HG02981 (cell line): ENCODE measurements at regions not wholly inside any gene's neighbourhood (a gene's known extent, or its start where the extent isn't known, plus 50 kb on each side); places are given as distances from the start of the nearest gene placed in this dataset.

ENCODE experiments used
- ATAC-seq: cut with Tn5 transposase; IDR thresholded peaks from one replicate; pipeline ENCODE4 v1.9.1; 2021; ENCODE audit warnings: mild to moderate bottlenecking, moderate library complexity; ENCODE audit not compliant: unreplicated experiment

DNA sequence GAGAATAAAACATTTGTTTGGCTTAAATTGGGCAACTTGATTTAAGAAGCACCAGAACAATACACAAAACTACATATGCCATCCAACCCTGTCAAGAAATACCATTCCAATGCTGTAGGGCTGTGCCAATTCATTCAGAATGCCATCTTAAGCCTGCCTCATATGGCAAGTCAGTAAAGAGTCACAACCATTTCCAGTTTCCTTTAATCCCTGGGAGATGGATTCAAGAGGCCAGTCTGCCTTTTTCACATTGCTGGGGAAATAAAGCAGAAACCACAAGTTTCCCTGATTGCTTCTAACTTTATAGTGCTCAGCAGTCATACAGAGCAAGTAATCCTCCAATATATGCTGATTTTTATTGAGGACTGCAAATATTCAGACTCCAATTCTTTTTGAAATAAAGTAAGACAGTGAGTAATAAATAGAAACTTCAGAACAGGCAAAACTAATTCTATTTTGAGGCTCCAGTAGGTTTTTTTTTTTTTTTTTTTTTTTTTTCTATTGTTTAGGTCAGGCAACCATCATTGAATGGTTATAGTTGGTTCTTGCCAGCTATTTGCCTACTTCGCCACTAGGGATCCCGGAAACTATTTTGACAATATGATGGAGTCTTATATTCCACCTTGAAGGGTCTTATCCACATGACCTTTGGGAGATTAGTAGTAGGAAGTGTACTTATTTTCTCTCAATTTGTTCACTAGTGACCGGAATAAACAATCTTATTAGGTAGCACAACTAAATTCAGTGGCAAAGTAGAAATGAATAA, 400.9 kb upstream of the MEF2C start:
- no peak for ATAC-seq

DNA sequence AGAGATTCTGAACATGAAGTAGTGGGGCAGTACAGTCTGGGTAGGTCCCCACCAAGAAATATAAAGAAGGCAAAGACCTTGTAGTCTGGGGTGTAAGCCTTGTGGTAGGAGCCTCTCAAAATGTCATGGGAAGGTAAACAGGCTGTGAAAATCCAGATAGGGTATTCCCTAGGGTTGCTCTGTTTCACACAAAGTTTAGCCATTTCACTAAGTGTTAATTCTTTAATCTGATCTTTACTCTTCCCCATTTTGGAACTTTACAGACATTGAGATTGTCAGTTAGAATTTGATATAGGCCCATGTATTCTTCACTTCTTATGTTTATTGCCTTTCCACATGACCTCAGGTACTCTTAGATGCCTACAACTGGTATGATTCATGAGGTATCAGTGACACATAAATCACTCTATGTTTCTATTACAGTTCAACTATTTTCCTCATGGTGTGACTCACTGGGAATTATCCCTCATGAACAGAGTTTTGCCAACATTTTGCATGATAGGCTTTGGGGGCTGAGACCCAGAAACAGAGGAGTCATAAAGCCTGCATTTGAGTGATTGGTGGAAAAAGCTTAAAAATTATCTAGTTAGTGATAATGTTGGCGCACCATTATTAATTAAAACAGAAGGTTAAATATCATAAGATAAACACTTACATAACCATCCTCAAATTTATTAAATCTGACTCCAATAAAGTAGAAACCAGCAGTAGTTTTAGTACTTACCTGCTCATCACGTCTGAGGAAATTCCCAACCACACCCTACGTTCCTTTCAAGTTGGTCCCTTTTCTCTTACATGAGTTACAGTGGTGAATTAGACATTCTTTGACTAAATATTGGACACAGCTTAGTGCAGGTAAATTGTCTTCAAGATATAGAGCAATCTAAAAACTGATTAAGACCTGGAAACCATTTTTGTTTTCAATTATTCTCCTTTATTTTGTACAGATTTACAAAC, 399.8 kb upstream of the MEF2C start:
- peak; percentile 46 for ATAC-seq

DNA sequence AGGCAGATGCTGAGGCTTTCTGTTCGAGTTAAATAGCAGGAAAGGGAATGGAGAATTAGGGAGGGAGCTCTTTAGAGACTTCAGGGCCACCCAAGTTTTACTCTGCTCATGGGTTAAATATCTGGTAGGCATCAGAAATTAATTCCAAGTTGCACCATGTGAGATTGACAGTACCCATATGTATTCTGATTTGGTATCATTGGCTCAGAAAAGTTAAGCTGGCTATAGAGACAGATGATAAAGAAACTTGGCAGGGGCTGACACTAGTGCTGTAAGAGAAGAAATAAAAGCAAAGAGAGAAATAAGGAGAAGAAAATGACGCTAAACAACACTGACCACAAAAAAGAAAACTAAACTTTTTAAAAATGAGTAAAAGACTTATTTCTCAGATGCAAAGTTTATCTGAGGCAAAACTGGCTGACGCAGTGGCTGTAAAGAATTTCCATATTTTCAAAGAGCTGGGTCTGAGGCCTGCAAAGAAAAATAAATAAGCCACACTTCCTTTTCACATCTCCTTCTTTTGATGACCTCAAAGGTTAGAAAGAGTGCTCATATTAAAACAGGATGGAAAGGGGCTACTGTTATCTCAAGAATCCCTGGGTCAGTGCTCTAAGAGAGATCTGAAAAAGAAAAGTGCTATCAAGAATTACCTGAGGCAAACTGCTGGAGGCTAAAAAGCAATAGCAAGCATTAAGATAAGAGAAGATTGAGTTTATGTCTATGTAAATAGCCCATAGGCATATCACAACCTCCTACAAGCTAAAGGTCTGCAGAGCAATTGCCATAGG, 399.0 kb upstream of the MEF2C start:
- peak; percentile 14 for ATAC-seq

DNA sequence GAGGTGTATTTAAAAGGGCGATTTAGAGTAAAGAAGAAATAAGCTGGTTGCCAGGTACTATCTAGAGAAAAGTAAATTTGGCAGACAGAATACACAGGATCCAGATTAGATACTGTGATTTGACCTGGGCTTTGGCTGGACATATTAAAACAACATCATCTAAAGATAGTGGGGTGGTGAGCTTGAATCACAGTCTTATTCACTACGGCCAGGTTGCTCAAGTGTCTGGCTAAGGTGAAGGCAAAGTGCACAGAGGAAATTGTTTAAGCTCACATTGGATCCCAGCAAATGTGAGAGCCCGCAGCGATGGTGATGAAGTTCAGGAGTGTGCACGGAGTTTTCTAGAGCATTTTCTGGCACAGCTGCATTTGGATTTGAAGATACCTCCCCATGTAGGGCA, 398.2 kb upstream of the MEF2C start:
- ATAC-seq: no peak

DNA sequence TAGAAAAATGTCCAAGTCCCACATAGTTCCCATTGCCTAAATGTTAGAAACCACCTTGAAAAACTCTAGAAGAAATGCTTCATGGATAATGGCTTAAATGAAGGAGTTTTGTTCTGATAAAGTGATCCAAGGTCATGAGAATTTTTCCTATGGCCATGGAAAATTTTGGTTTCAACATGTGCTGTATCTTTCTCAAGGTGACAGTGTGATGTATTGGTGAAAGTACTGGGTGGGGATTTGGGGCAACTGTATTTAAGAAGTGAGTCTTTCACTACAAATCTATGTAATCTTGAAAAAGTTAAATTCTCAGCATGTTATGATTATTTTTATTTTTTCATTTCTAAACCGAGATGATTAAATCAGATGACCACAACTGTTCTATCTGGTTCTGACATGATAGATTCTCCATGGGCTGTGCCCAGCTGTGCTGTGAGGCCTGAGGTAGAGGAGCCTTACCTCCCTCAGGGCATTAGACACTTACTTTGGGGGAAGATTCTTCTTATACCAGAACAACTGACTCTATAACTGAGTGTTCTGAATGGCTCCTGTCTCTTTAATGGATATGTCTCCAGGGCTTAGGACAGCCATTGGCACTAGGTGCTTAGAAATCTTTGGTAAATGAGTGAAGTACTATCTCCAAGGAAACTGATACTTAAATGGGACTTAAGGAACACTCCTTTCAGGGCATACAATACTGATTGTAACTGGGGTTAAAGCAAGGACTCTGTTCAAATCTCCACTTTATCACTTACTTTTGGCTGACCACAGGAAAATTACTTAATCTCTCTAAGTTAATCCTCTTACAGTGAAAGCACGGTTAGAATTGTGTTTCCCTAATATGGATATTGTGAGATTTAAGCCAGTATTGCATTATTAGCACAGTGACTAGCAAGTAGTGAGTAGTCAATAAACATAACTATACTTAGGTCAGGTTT, 397.4 kb upstream of the MEF2C start:
- ATAC-seq: no peak

DNA sequence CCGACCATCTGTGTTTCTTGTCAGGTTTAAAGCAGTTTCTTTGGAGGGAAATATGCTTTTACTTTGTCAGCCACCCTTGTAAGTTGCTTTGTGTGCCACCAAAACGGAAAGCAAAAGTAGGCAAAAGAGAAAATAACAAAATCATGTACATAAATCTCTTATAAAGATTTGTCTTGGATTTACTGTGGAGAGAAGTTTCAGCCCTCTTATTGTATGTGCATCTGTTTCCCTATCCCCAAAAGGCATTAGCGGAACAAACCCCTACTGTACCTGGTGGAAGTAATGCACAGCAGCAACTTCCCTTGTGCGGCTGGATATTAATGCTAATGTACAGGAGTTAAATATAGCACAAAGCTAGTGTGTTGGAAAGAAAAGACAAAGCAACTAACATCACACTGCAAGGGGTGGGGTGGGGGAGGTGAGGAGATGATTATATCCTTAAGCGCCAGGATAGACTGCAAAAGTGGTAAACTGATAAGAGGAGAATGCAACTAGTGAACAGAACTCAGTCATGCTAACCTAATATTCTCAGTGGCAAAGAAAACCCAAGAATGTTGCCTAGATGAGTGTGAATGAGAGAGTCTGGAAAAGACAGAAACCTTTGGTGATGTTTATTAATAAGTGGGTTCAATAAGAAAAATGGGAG, 396.5 kb upstream of the MEF2C start:
- ATAC-seq: no peak

DNA sequence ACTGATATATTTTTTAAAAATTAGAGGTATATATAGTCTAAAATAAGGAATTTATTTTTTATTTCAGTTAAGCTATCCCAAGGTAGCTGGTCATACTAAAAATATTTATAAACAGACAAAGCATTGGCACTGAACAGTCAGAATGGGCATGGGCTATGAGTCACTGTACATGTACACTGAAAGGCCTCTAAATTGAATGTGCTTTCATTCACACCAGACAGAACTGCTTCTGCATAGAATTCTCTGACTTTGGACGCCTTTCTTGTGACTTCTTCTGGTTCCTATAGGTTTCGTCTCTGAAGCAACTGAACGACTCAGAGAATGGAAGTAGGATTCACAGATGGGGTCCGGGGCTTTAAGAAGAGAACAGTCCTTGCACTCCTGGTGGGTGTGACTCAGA, 394.8 kb upstream of the MEF2C start:
- ATAC-seq: no peak

DNA sequence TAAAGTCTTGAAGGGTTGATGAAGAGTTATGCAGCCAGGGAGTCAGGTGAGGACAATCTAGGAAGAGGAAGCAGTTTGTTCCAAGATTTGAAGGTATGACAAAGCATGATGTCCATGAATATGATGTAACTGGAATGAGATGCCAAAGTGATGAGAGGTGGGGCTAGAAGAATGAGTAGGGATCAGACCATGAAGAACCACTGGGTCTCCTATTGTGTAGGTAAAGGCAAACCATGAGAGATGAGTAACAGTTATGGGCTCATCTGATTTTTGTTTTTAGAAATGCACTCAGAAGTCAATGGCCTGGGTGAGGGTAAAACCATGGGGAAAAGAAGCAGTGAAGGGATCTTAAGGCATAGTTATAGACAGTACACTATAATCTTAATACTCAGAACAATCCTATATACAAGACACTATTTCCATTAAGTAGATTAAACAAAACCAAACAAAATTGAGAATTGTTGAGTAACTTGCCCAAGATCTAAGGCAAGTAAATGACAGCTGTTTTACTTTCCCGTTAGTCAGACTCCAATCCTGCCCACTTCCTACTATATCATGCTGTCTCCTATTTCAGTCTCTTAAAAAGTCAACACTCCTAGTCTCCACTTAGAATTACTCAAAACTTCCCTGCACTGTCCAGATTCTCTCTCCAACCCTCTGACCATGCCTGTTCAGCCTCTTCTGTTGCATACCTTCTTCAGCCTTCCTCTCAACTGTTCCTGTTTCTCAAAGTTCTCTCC, 393.8 kb upstream of the MEF2C start:
- no peak for ATAC-seq

DNA sequence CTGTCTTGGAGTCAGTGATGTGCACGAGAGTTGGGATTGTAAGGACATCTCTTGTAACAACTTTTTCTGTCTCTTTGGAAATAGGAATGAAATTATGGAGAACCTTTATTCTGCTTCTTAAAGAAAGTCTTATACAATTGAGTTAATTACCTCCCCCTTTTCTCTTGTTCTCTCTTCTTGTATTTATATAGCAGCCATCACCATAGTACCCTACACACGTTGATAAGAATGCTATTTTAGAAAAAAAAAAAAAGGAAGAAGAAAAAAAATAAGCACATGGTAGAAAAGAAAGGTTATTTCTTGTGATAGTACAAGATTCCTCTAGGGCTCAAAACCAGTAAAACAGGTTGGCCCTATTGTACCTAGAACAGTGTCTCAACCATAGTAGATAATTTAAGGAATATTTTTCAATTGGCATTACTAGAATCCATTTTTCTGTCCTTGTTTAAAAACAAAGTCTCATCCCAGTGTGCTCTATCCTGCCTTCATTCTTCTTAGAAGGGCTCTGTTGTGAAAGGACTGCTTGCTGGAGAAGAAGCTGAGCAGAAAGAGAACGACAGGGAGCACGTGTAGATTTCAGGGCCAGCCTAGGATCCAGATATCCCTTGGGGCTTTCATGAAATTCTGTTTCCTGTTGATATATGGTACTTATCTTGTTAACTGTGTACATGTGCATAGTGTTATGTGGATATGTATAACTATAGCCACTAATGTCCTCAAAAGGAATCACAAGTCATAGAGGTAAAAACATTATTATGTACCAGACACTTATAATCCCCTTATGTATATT, 392.3 kb upstream of the MEF2C start:
- no peak for ATAC-seq

DNA sequence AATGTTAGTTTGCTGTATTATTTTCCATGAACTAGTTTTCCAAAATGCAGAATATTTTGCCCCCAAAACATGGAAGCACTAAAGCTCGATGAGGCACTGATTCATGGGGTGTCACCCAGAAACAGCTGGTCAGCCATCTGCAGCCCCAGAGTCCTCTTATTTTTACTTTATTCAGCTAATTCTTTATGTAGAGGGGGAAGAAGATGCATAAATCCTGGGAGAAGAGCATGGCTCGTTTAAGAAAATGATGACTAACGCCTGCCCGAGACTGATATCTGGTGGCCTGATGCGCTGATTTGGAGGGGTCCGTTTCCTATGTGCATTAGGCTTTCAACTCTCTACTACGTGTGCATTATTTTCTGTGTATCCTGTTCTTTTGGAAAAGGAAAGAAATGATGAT, 390.3 kb upstream of the MEF2C start:
- no peak for ATAC-seq

DNA sequence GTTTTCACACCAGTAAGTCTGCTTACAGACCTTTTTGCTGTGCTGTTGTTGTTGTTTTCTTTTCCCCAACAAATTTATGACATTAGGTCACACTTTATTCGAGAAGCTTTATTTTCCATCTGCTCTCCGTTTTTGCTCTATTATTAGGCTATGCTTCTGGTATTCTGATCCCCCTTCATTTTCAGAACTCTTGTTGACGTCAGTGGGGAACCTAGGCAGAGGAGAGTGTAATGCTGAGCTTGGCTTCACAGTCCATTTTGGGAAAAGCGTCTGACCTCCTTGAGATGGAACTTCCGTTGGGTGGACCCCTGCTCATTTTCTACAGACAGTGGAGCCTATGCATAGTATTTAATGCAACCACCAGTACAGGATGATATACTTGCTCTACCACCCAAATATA, 387.9 kb upstream of the MEF2C start:
- ATAC-seq: no peak

DNA sequence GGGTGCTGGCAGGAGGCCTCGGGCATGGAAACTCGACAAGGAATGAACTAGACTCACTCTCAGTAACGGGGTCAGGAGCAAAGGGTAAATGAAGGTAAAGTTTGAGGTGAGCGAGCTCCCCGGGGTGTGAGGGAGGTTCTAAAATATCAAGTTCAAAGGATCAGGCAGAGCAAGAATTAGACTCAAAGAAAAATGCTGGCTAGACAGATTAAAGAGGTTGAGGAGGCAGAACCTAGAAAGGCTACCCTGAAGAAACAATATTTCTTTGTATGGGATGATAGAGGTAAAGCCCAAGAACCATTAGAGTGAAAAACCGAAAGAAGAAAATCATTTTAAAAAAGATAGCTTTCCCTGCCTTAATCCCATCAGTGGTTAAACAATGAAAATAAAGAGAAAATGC, 386.7 kb upstream of the MEF2C start:
- ATAC-seq: no peak

DNA sequence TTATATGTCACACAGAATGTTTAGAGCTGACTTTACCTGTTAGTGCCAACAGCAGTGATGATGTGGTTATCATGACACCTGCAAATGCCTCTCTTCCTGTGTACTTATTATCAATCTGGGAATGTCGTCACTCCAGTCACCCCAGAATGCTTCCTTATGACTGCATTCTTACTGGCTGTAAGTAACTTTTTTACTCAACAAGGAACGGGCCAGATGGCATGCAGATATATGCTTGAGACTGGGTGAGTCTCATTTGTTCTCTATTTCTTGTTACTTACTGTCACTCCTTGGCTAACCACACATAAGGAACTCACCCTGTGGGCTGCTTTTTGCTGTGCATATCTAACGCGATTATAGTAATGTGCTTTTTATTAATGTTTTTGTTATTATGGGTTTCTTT, 385.5 kb upstream of the MEF2C start:
- ATAC-seq: no peak

DNA sequence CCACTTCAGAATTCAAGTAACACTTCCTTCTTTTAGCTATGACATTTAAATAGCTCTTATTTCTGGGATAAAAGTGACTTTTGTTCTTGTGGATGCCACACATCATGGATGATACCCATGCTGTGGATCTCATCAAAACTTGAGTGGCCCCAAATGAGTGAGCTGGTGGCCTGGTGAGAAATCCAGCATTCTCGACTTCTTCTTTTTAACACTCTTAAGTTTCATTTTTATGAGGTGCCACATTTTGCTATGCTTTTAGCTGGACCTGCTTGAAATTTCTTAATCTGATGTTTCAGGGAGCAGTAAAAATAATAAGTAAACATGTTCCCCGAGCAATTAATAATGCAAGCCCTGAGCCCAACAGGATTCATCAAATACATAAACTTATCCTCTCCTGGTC, 384.8 kb upstream of the MEF2C start:
- no peak for ATAC-seq

DNA sequence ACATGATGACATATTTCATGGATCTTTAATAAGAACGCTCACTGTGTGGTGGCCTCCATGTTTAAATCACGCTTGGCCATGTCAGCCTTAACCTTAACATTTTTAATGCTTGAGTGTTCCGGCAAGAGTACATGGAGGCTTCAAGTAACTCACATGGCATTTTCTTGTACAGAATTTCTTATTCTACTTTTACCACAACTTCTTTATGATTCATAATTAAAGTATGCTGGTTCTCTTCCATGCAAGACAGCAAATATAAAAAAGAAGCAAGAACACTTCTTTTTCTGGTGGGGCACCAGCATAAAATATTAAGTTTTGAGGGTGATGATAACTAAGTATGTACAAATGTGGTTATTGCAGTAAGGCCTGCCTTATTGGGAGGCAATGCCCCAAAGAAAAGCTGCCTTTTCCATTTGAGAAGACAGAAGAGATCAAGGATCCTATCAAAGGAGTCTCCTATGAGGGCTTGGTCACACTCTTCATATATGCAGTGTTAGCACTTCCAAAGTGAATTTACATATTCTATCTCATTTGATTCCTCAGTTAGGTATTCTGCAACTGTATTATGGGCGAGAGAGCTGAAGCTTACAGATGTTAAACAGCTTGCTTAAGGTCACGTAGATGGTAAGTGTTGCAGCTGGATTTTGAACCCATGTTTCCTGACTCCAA, 382.7 kb upstream of the MEF2C start:
- no peak for ATAC-seq

DNA sequence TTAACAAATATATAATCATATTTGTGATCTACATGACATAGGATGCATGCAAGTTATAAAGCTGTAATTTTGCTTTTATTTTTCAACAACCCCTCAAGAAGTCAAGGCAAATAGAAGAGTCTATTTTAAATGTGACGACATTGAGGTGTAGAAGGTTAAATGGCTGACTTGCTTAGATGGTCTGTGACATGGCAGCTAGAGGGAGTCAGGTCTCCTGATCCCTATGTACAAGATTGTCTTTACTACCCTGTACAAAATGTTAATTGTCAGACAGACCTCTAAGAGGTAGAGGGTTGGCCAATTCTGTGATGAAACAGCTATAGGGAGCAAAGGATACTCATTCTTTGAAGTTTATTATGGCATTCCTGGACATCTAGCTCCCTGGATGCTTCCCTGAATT, 380.9 kb upstream of the MEF2C start:
- no peak for ATAC-seq

DNA sequence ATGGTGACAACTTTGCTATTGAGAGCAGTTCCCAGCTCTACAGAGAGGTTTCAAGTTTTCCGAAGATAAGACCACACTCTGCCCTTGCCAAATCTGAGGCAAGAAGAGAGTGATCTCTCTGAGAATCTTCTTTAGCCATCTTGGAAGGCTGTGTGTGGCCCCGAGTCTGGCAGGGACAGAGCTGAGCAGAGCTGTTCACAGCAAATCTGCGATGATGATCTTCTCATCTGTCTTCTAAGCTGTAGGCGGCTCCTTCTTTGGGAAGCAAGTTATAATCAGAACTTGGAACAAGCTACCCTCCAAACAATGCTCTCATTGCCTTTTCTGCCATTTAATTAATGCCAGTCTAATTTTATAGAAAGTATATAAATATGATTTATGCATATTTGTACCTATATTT, 379.0 kb upstream of the MEF2C start:
- no peak for ATAC-seq

DNA sequence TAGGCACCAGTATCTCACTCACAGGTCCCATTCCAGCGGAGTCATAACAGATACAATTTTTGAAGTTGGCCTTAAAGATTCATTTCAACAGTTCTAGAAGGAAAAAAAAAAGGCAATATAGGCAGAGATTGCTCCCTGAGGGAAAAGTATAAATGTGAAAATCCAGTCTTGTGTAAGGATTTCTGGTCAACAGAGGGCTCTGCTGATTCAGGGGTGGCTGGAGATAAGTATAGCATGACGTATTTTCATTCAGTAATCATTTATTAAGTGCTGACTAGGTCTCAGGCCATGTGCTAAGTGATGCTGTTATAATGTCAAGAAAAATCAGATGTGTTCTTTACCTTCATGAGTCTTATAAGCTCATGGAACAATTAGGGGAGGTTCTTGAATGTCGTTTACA, 377.3 kb upstream of the MEF2C start:
- no peak for ATAC-seq
